Activated CD8-positive, alpha-beta memory T cell treated with anti-CD3 and anti-CD28 coated beads, Interleukin-2, amount 50 U/mL, for 24 hours (primary cell): ENCODE measurements at regions not wholly inside any gene's neighbourhood (a gene's known extent, or its start where the extent isn't known, plus 50 kb on each side); places are given as distances from the start of the nearest gene placed in this dataset.

ENCODE experiments used
- DNase-seq: peaks from one replicate; pipeline ENCODE4 v3.0.0-alpha.2; 2020; ENCODE audit errors: extremely low read depth

GRCh38 chr2:237150186-237150585 lies 64.5 kb downstream of the COPS8 start:
- DNase-seq = no peak

GRCh38 chr2:237150831-237151375 lies 65.2 kb downstream of the COPS8 start:
- DNase-seq = no peak

- DNase-seq = no peak
These were observed 66.7 kb downstream of the COPS8 start for GRCh38 chr2:237152361-237152760.

- DNase-seq = no peak
These were observed 67.5 kb downstream of the COPS8 start for GRCh38 chr2:237153181-237153580.

- DNase-seq = peak; percentile 25
These were observed 68.5 kb downstream of the COPS8 start for GRCh38 chr2:237154082-237154638.

- DNase-seq = no peak
These were observed 69.5 kb downstream of the COPS8 start for GRCh38 chr2:237154884-237155851.

- DNase-seq = peak; percentile 33
These were observed 70.6 kb downstream of the COPS8 start for GRCh38 chr2:237156031-237156856.

GRCh38 chr2:237156857-237157779 lies 71.4 kb downstream of the COPS8 start:
- DNase-seq = no peak

GRCh38 chr2:237157780-237158102 lies 72.1 kb downstream of the COPS8 start:
- DNase-seq = no peak

GRCh38 chr2:237158194-237158593 lies 72.5 kb downstream of the COPS8 start:
- no peak for DNase-seq

- no peak for DNase-seq
These were observed 73.6 kb downstream of the COPS8 start for GRCh38 chr2:237159006-237159911.

- DNase-seq = no peak
These were observed 74.7 kb downstream of the COPS8 start for GRCh38 chr2:237160271-237160919.

GRCh38 chr2:237161189-237161588 lies 75.5 kb downstream of the COPS8 start:
- DNase-seq = no peak

GRCh38 chr2:237162959-237163358 lies 77.3 kb downstream of the COPS8 start:
- no peak for DNase-seq

GRCh38 chr2:237164474-237165042 lies 78.9 kb downstream of the COPS8 start:
- no peak for DNase-seq

GRCh38 chr2:237165405-237166276 lies 80.0 kb downstream of the COPS8 start:
- DNase-seq = no peak

GRCh38 chr2:237167038-237167437 lies 81.3 kb downstream of the COPS8 start:
- no peak for DNase-seq

- no peak for DNase-seq
These were observed 82.2 kb downstream of the COPS8 start for GRCh38 chr2:237167934-237168333.
